Uterus (tissue), 3 donors: ENCODE measurements at regions not wholly inside any gene's neighbourhood (a gene's known extent, or its start where the extent isn't known, plus 50 kb on each side); places are given as distances from the start of the nearest gene placed in this dataset.

Source experiments
- DNase-seq, 2 donors: peaks; one replicate each; pipeline ENCODE4 v3.0.0-alpha.2; 2019 to 2020
- H3K27ac ChIP-seq, 2 donors: fragments of 200-600 bp; sonication (generic); 1 replicate in 1 of 2; 2 replicates in 1 of 2; pipeline ENCODE4 v1.5.1; 2016 to 2018
- H3K27me3 ChIP-seq, 2 donors: fragments of 200-600 bp; sonication (generic); one replicate each; pipeline ENCODE4 v1.5.1; 2018 to 2019; ENCODE audit warnings: control low read depth in 1 of 2
- H3K36me3 ChIP-seq, 2 donors: fragments of 200-600 bp; sonication (generic); one replicate each; pipeline ENCODE4 v1.5.1; 2019; ENCODE audit warnings: control low read depth in 1 of 2
- H3K4me1 ChIP-seq, 2 donors: fragments of 200-600 bp; sonication (generic); one replicate each; pipeline ENCODE4 v1.5.1; 2018 to 2019; ENCODE audit warnings: control low read depth in 1 of 2
- H3K4me3 ChIP-seq, 2 donors: fragments of 200-600 bp; sonication (generic); 1 replicate in 1 of 2; 2 replicates in 1 of 2; pipeline ENCODE4 v1.5.1; 2018 to 2019; ENCODE audit warnings: mild to moderate bottlenecking in 1 of 2
- H3K9me3 ChIP-seq, 2 donors: fragments of 200-600 bp; sonication (generic); one replicate each; pipeline ENCODE4 v1.5.1; 2019; ENCODE audit warnings: control low read depth in 1 of 2
- POLR2A ChIP-seq, 2 donors: fragments of 450-650 bp; IDR thresholded peaks; one replicate each; pipeline ENCODE4 v1.6.1; 2016; ENCODE audit warnings: antibody characterized with exemption in 2 of 2, mild to moderate bottlenecking in 1 of 2, moderate library complexity in 1 of 2
- intact Hi-C: fragments of 100-400 bp; cut with DNase I; formaldehyde crosslinking; loops from one replicate; pipeline ENCODE4 v1.15.1; 2023; ENCODE audit warnings: low total_unique reads
- TF ChIP-seq, protein P1 (sequence below), 4 experiments: fragments of 200-600 bp in 2 of 4; fragments of 450-650 bp in 2 of 4; sonication (generic) in 2 of 4; IDR thresholded peaks; one replicate each; pipeline ENCODE4 v1.5.1; 2016 to 2019; ENCODE audit warnings: antibody characterized with exemption in 4 of 4, mild to moderate bottlenecking in 2 of 4, moderate library complexity in 1 of 4
- donor health status: DM: yes; HTN: yes; CAD: no.

DNA sequence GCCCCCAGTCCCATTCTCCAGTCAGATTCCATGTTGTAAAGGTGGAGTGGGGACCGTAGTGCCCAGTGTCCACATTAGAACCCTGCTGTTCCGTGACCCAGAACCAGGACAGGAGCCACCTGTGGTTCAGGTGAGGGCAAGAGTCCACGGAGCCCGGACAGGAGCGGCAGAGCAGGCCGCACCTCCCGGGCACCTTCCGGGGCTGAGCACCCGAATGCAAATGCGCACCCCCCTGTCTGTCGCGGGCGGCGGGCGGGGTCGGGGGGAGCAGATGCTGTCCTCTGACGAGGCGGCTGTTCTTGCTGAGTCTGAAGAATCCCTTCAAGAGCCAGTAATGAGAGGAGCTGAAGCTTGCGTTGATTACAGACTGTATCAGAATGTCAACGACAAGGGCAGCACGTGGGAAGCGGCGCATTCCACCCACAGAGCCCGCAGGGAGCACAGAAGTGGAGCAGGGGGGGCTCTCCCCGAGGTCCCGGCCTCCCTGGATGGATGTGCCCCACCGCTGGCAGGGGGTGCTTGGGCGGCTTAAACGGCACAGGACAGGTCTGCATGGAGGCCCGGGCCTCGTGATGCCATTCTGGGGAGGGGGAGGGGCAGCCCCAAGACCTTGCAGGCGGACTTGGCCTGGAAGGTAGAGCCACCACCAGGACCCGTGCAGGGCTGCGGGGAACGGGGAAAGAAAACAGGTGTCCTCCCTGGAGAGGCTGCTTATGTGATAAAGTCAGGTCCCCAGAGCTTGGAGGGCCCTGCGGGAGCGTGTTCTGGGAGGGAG, 407.5 kb upstream of the RNF32 start:
- no peak for TF ChIP-seq POLR2A (IDR thresholded peaks at IDR 0.05)
- TF ChIP-seq, protein P1, sequence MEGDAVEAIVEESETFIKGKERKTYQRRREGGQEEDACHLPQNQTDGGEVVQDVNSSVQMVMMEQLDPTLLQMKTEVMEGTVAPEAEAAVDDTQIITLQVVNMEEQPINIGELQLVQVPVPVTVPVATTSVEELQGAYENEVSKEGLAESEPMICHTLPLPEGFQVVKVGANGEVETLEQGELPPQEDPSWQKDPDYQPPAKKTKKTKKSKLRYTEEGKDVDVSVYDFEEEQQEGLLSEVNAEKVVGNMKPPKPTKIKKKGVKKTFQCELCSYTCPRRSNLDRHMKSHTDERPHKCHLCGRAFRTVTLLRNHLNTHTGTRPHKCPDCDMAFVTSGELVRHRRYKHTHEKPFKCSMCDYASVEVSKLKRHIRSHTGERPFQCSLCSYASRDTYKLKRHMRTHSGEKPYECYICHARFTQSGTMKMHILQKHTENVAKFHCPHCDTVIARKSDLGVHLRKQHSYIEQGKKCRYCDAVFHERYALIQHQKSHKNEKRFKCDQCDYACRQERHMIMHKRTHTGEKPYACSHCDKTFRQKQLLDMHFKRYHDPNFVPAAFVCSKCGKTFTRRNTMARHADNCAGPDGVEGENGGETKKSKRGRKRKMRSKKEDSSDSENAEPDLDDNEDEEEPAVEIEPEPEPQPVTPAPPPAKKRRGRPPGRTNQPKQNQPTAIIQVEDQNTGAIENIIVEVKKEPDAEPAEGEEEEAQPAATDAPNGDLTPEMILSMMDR (IDR thresholded peaks at IDR 0.05) = no peak
- no peak for DNase-seq
- no peaks in the 10 kb centered on the region for H3K4me1 ChIP-seq
- intact Hi-C loops = no loop called here
- no peaks in the 10 kb centered on the region for H3K36me3 ChIP-seq
- H3K27ac ChIP-seq = no peak overlapping the region
- no peaks in the 10 kb centered on the region for H3K27me3 ChIP-seq
- H3K4me3 ChIP-seq = no peak overlapping the region
- H3K9me3 ChIP-seq = no peaks in the 10 kb centered on the region

DNA sequence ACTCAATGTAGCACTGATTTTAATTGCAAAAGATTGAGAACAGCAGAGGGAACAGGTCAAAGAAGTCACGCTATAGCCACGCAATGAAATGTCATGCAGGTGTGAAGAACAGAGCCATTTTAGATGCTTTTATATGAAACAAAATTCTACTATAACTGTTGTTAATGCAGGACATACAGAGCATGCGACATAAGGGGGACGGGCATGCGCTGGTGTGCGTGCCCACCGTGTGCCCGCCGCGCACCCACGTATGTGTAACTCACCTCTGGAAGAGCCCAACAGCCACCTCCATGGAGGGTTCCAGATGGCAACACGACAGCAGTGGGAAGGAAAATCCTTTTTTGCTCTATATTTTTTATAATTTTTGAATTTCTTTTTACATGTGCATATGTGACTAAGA, 410.0 kb upstream of the RNF32 start:
- TF ChIP-seq POLR2A (IDR thresholded peaks at IDR 0.05) = no peak
- TF ChIP-seq, protein P1 (IDR thresholded peaks at IDR 0.05) = no peak
- Histone ChIP-seq H3K27me3 (no peaks in the 10 kb centered on the region), H3K36me3 (no peaks in the 10 kb centered on the region), H3K4me3 (no peak overlapping the region), H3K4me1 (no peaks in the 10 kb centered on the region), H3K9me3 (no peaks in the 10 kb centered on the region), H3K27ac (no peak overlapping the region)
- intact Hi-C loops = no loop called here
- DNase-seq = no peak

DNA sequence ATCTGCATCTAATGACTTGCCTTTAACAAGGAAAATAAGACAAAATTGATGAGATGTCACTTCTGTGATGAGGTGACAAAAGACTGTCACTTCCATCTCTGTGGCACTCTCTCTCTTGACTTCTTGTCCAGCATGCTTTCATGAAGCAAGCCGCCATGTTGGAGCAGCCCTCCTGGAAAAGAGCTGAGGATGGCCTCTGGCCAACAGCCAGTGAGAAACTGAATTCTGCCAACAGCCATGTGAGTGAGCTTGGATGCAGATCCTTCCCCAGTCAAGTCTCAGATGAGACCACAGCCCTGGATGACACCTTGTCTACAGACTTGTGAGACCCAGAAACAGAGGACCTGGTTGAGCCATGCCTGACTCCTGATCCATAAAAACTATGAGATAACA, 412.6 kb upstream of the SHH start:
- no peaks in the 10 kb centered on the region for H3K27me3 ChIP-seq
- H3K4me3 ChIP-seq = no peak overlapping the region
- no peak for DNase-seq
- intact Hi-C loops = no loop called here
- TF ChIP-seq, protein P1 (IDR thresholded peaks at IDR 0.05) = no peak
- TF ChIP-seq POLR2A (IDR thresholded peaks at IDR 0.05) = no peak
- H3K4me1 ChIP-seq = no peaks in the 10 kb centered on the region
- no peaks in the 10 kb centered on the region for H3K9me3 ChIP-seq
- H3K27ac ChIP-seq = no peak overlapping the region
- no peaks in the 10 kb centered on the region for H3K36me3 ChIP-seq

DNA sequence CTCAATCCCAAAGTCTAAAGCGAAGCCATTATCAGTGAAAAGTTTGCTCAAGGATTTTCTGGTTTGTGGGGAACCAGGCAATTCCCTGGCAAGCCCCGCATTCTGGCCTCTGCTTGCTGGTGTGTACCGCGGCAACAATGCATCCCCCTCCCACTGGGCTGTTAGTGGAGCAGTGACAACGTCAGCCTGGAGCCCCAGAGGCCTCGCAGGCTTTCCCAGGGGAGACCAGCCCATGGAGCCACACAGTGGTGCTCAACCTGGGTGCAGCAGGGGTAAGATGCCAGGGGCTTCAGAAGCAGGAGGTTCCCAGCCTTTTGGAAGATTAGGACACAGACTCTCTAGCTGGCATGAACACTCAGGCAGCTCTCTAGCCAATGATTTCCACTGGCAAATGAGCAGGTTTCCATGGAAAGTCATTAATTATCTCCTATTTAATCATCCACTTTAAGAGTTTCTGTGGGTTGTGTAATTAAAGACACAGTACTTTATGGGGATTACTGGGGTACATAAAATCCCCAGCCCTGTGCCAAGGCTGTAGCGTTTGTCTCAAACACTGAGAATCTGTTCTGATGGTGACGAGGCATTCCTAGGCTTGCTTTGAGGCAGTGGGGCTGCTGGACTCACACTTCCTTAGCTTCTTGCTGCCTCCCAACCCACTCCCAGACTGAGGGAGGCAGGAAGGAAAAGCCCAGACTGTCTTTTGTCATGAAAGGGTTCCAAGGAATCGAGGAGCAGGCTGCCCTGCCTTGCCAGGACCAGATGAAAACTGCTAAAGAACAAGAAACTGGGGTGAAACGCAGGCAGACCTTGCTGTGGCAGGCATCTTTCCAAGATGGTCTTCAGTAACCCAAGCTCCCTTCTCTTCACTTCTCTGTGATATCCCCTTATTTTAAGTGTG, 411.9 kb upstream of the SHH start:
- TF ChIP-seq, protein P1 (IDR thresholded peaks at IDR 0.05) = no peak
- TF ChIP-seq POLR2A (IDR thresholded peaks at IDR 0.05) = no peak
- no peak overlapping the region for H3K4me3 ChIP-seq
- no peaks in the 10 kb centered on the region for H3K9me3 ChIP-seq
- intact Hi-C loops = no loop called here
- no peak overlapping the region for H3K27ac ChIP-seq
- no peak for DNase-seq
- no peaks in the 10 kb centered on the region for H3K36me3 ChIP-seq
- H3K27me3 ChIP-seq = no peaks in the 10 kb centered on the region
- H3K4me1 ChIP-seq = no peaks in the 10 kb centered on the region

DNA sequence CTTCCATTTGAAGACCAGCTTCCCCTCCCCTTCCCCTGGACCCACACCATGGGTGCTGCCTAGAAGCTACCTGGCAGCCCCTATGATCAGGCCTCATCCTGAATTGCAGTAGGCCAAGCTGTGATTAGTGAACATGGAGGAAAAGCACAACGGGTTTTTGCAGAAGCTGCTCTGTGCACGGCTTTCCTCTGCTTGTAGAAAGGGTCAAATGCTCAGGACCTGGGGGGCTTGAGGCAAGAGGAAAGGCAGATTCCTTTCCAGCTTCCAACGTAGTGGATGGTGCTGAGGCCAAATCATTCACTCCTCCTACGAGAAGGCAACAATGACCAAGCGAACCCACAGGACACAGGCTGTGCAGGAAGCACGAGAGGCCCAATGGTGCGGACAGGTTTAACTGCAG, 410.3 kb upstream of the SHH start:
- no peak for DNase-seq
- intact Hi-C loops = no loop called here
- no peak for TF ChIP-seq POLR2A (IDR thresholded peaks at IDR 0.05)
- TF ChIP-seq, protein P1 (IDR thresholded peaks at IDR 0.05) = no peak
- Histone ChIP-seq H3K9me3 (no peaks in the 10 kb centered on the region), H3K4me1 (no peaks in the 10 kb centered on the region), H3K27ac (no peak overlapping the region), H3K36me3 (no peaks in the 10 kb centered on the region), H3K4me3 (no peak overlapping the region), H3K27me3 (no peaks in the 10 kb centered on the region)
